H1 (cell line): ENCODE measurements at regions not wholly inside any gene's neighbourhood (a gene's known extent, or its start where the extent isn't known, plus 50 kb on each side); places are given as distances from the start of the nearest gene placed in this dataset.

Source experiments
- CTCF ChIA-PET: fragments of 300-600 bp; sonication (Branson Sonifier 250); formaldehyde crosslinking; loops from one replicate; lab custom pipeline; 2021; ENCODE audit not compliant: partially characterized antibody; lab: Charles Lee
- POLR2A ChIA-PET: fragments of 300-600 bp; sonication (Branson Sonifier 250); formaldehyde crosslinking; loops from one replicate; lab custom pipeline; 2021; ENCODE audit warnings: inconsistent platforms; ENCODE audit not compliant: partially characterized antibody; lab: Charles Lee
- DNase-seq, 2 experiments: peaks; one replicate each; pipeline versions ENCODE4 v3.0.0 to v3.0.0-alpha.2; 2010 to 2022; ENCODE audit warnings: low spot score in 2 of 2, low read depth in 1 of 2, mixed read lengths in 1 of 2
- FAIRE-seq: peaks from 2 replicates; lab custom pipeline; 2011; peaks lifted over from hg19 to GRCh38; lab: Jason Lieb, UNC
- H2AFZ ChIP-seq: 2 replicates; pipeline ENCODE4 v1.8.1; 2012; ENCODE audit warnings: low read length, inconsistent platforms
- H2AK5ac ChIP-seq: 2 replicates; pipeline ENCODE4 v1.6.1; 2013; ENCODE audit warnings: low read depth, low read length
- H2BK120ac ChIP-seq: replicated peaks from 2 replicates; pipeline ENCODE3; 2013; ENCODE audit warnings: low read depth, low read length, inconsistent platforms
- H2BK12ac ChIP-seq: 2 replicates; pipeline ENCODE4 v1.6.1; 2013; ENCODE audit warnings: low read depth, low read length
- H2BK15ac ChIP-seq: 2 replicates; pipeline ENCODE4 v1.6.1; 2013; ENCODE audit warnings: low read length
- H2BK20ac ChIP-seq: 2 replicates; pipeline ENCODE4 v1.6.1; 2013; ENCODE audit warnings: low read length
- H2BK5ac ChIP-seq: 2 replicates; pipeline ENCODE4 v1.6.1; 2013; ENCODE audit warnings: low read depth, low read length
- H3K14ac ChIP-seq: 2 replicates; pipeline ENCODE4 v1.6.1; 2013; ENCODE audit warnings: inconsistent platforms; ENCODE audit not compliant: insufficient read length
- H3K18ac ChIP-seq: 2 replicates; pipeline ENCODE4 v1.6.1; 2013; ENCODE audit warnings: low read length; ENCODE audit errors: extremely low read depth
- H3K23ac ChIP-seq: 2 replicates; pipeline ENCODE4 v1.6.1; 2013; ENCODE audit warnings: inconsistent platforms; ENCODE audit not compliant: insufficient read length
- H3K23me2 ChIP-seq: 2 replicates; pipeline ENCODE4 v1.6.1; 2013; ENCODE audit warnings: low read depth, low read length
- H3K27ac ChIP-seq: 2 replicates; pipeline ENCODE4 v1.6.1; 2011; ENCODE audit warnings: low read depth, low read length, inconsistent platforms
- H3K27me3 ChIP-seq, 4 experiments: replicated peaks in 1 of 4; 1 replicate in 1 of 4; 2 replicates in 3 of 4; pipeline versions ENCODE4 v1.6.1 to v1.8.1; 2011 to 2013; ENCODE audit warnings: low read length in 3 of 4, mild to moderate bottlenecking in 3 of 4, inconsistent platforms in 2 of 4, mixed read lengths in 2 of 4, moderate library complexity in 1 of 4; ENCODE audit not compliant: control insufficient read depth in 3 of 4, insufficient read depth in 3 of 4; ENCODE audit errors: extremely low read depth in 1 of 4
- H3K36me3 ChIP-seq, 4 experiments: 2 replicates each; pipeline versions ENCODE4 v1.6.1 to v1.8.1; 2011 to 2013; ENCODE audit warnings: mild to moderate bottlenecking in 4 of 4, low read length in 3 of 4, moderate library complexity in 2 of 4, control low read depth in 1 of 4, inconsistent platforms in 1 of 4; ENCODE audit not compliant: insufficient read depth in 4 of 4, control insufficient read depth in 2 of 4
- H3K4ac ChIP-seq: replicated peaks from 2 replicates; pipeline ENCODE3; 2013; ENCODE audit warnings: low read length, low read depth, mixed read lengths, inconsistent platforms; ENCODE audit not compliant: insufficient read length
- H3K4me1 ChIP-seq, 4 experiments: replicated peaks in 1 of 4; 1 replicate in 1 of 4; 2 replicates in 3 of 4; pipeline versions ENCODE4 v1.6.1 to v1.8.1; 2011 to 2013; ENCODE audit warnings: low read length in 3 of 4, inconsistent platforms in 2 of 4, mixed read lengths in 1 of 4; ENCODE audit not compliant: insufficient read depth in 4 of 4, control insufficient read depth in 3 of 4
- H3K4me2 ChIP-seq, 2 experiments: 2 replicates each; pipeline versions ENCODE4 v1.6.1 to v1.8.1; 2011 to 2013; ENCODE audit warnings: low read depth in 2 of 2, low read length in 2 of 2, control low read depth in 1 of 2, inconsistent platforms in 1 of 2, mild to moderate bottlenecking in 1 of 2; ENCODE audit not compliant: insufficient read depth in 1 of 2
- H3K4me3 ChIP-seq, 4 experiments: fragments of 200-600, 300-600 bp in 1 of 4; sonication (generic), shearing (Covaris generic), sonication (Bioruptor Twin) in 1 of 4; 2 replicates each; pipeline versions ENCODE4 v1.5.1 to v1.8.1; 2011 to 2016; ENCODE audit warnings: low read length in 4 of 4, low read depth in 3 of 4, control low read depth in 2 of 4, inconsistent platforms in 2 of 4, mild to moderate bottlenecking in 2 of 4, mixed read lengths in 1 of 4, moderate library complexity in 1 of 4; ENCODE audit not compliant: insufficient read depth in 2 of 4; ENCODE audit errors: extremely low read depth in 1 of 4
- H3K56ac ChIP-seq: replicated peaks from 2 replicates; pipeline ENCODE3; 2013; ENCODE audit warnings: low read depth, mild to moderate bottlenecking, mixed read lengths, low read length, inconsistent platforms; ENCODE audit not compliant: insufficient read length
- H3K79me1 ChIP-seq: 2 replicates; pipeline ENCODE4 v1.6.1; 2013; ENCODE audit warnings: low read depth, low read length, control low read depth
- H3K79me2 ChIP-seq, 2 experiments: 2 replicates each; pipeline versions ENCODE4 v1.6.1 to v1.8.1; 2012 to 2013; ENCODE audit warnings: low read length in 2 of 2, mild to moderate bottlenecking in 2 of 2, inconsistent platforms in 1 of 2; ENCODE audit not compliant: insufficient read depth in 2 of 2, control insufficient read depth in 1 of 2
- H3K9ac ChIP-seq, 4 experiments: replicated peaks in 1 of 4; 1 replicate in 1 of 4; 2 replicates in 3 of 4; pipeline versions ENCODE4 v1.6.1 to v1.8.1; 2011 to 2013; ENCODE audit warnings: low read depth in 3 of 4, low read length in 3 of 4, control low read depth in 2 of 4, mild to moderate bottlenecking in 2 of 4, moderate library complexity in 2 of 4, inconsistent platforms in 1 of 4; ENCODE audit errors: extremely low read depth in 1 of 4
- H3K9me3 ChIP-seq, 2 experiments: 2 replicates each; pipeline versions ENCODE4 v1.6.1 to v1.8.1; 2012 to 2013; ENCODE audit warnings: mild to moderate bottlenecking in 2 of 2, moderate library complexity in 2 of 2, control low read depth in 1 of 2, inconsistent platforms in 1 of 2, low read depth in 1 of 2, low read length in 1 of 2, mixed read lengths in 1 of 2; ENCODE audit not compliant: insufficient read depth in 2 of 2
- H4K20me1 ChIP-seq, 2 experiments: replicated peaks in 1 of 2; 2 replicates each; pipeline versions ENCODE3 to v1.8.1; 2011 to 2013; ENCODE audit warnings: inconsistent platforms in 2 of 2, low read length in 2 of 2, mild to moderate bottlenecking in 1 of 2; ENCODE audit not compliant: insufficient read depth in 2 of 2, control insufficient read depth in 1 of 2
- H4K5ac ChIP-seq: 2 replicates; pipeline ENCODE4 v1.6.1; 2013; ENCODE audit warnings: low read length, low read depth, mixed read lengths, inconsistent platforms; ENCODE audit not compliant: insufficient read length
- H4K8ac ChIP-seq: 2 replicates; pipeline ENCODE4 v1.8.0; 2013; ENCODE audit warnings: mild to moderate bottlenecking, moderate library complexity, low read length, inconsistent platforms; ENCODE audit not compliant: insufficient read depth; ENCODE audit errors: extremely low read depth
- H4K91ac ChIP-seq: replicated peaks from 2 replicates; pipeline ENCODE3; 2013; ENCODE audit warnings: low read length, mixed read lengths, inconsistent platforms; ENCODE audit not compliant: insufficient read length
- CBX8 ChIP-seq: fragments of 300-800, 300-1000 bp; sonication (generic); IDR thresholded peaks from 2 replicates; pipeline ENCODE4 v1.7.1; 2016; ENCODE audit warnings: low read depth, low read length, borderline replicate concordance
- EP300 ChIP-seq, 2 experiments: IDR thresholded peaks; 1 replicate in 1 of 2; 2 replicates in 1 of 2; pipeline ENCODE4 v1.6.1; 2011 to 2012; ENCODE audit warnings: low read depth in 2 of 2, low read length in 2 of 2, mild to moderate bottlenecking in 2 of 2, borderline replicate concordance in 1 of 2, inconsistent platforms in 1 of 2, moderate library complexity in 1 of 2
- MAFK ChIP-seq: IDR thresholded peaks from 2 replicates; pipeline ENCODE4 v1.6.1; 2012; ENCODE audit warnings: low read depth, mild to moderate bottlenecking, improper control_type of control experiment, low read length
- RAD21 ChIP-seq, 2 experiments: IDR thresholded peaks in 1 of 2; conservative IDR thresholded peaks in 1 of 2; 2 replicates each; pipeline ENCODE4 v1.6.1; 2011; ENCODE audit warnings: low read depth in 2 of 2, low read length in 2 of 2, improper control_type of control experiment in 1 of 2, inconsistent platforms in 1 of 2, mild to moderate bottlenecking in 1 of 2, moderate library complexity in 1 of 2
- RNF2 ChIP-seq: fragments of 200-900, 300-1000 bp; sonication (generic); IDR thresholded peaks from 2 replicates; pipeline ENCODE4 v1.7.1; 2016; ENCODE audit warnings: borderline replicate concordance, low read depth, mild to moderate bottlenecking, antibody characterized with exemption, low read length; ENCODE audit not compliant: poor library complexity, severe bottlenecking; ENCODE audit errors: missing control alignments
- SP1 ChIP-seq: IDR thresholded peaks from 2 replicates; pipeline ENCODE4 v1.6.1; 2011; ENCODE audit warnings: low read depth, low read length
- SUZ12 ChIP-seq: fragments of 200-600 bp; sonication (generic); IDR thresholded peaks from 2 replicates; pipeline ENCODE4 v1.6.1; 2012; ENCODE audit warnings: mild to moderate bottlenecking, inconsistent platforms, low read length, moderate library complexity, mixed read lengths
- TEAD4 ChIP-seq: IDR thresholded peaks from 2 replicates; pipeline ENCODE4 v1.6.1; 2012; ENCODE audit warnings: low read depth, low read length, inconsistent platforms, mixed read lengths
- WGBS, 2 experiments: shearing (Covaris generic) in 1 of 2; methylation state at CpG; one replicate each; pipeline versions ENCODE4 v1.1.6 to v1.1.7; 2013 to 2015; ENCODE audit warnings: low lambda C conversion rate in 2 of 2, mixed read lengths in 2 of 2, inconsistent platforms in 1 of 2, low coverage in 1 of 2, missing lambda C conversion rate in 1 of 2; ENCODE audit not compliant: insufficient replicate concordance in 2 of 2, insufficient coverage in 1 of 2, insufficient read length in 1 of 2; ENCODE audit errors: extremely low coverage in 1 of 2, missing lambda C conversion rate in 1 of 2; 5-methylcytosine and 5-hydroxymethylcytosine counted together

GRCh38 chr17:63023049-63023448 is 57.0 kb downstream of the TANC2 start:
- H3K4me2 ChIP-seq: no peak overlapping the region
- H3K27me3 ChIP-seq: no peaks in the 10 kb centered on the region
- H3K79me1 ChIP-seq: no peaks in the 10 kb centered on the region
- ChIA-PET CTCF (interaction anchor here (0.6 kb wide), 1 partner anchor 423 kb away, joined by 4 read pairs; no protein-coding TSS in a partner anchor), POLR2A (no interaction called here)
- H3K18ac ChIP-seq: no peak overlapping the region
- FAIRE-seq: no peak
- no peaks in the 10 kb centered on the region for H3K4me1 ChIP-seq
- no peak overlapping the region for H2AFZ ChIP-seq
- H3K23me2 ChIP-seq: no peaks in the 10 kb centered on the region
- no peak overlapping the region for H2BK120ac ChIP-seq
- no peaks in the 10 kb centered on the region; a peak in 1 of 8 replicates for H3K36me3 ChIP-seq
- H2BK5ac ChIP-seq: no peak overlapping the region
- H3K4ac ChIP-seq: no peak overlapping the region
- H3K27ac ChIP-seq: no peak overlapping the region
- WGBS, 2 experiments: 79% methylated on average over 2 of the region's 2 CpGs; no CpG with 5 or more reads in 1 of the 2 experiments
- no peak overlapping the region for H3K9ac ChIP-seq
- no peak overlapping the region for H3K23ac ChIP-seq
- peaks cover 2 to 4% of the 10 kb centered on the region in 2 experiments; a peak in 2 of 4 replicates for H3K9me3 ChIP-seq
- no peak overlapping the region for H4K5ac ChIP-seq
- H4K8ac ChIP-seq: peak overlapping the region; percentile 48; the same call in 1 of the 2 replicates
- H3K4me3 ChIP-seq: no peak overlapping the region
- no peak overlapping the region for H2BK12ac ChIP-seq
- H2AK5ac ChIP-seq: no peak overlapping the region
- H3K14ac ChIP-seq: no peak overlapping the region
- H3K79me2 ChIP-seq: no peaks in the 10 kb centered on the region
- H2BK20ac ChIP-seq: no peak overlapping the region
- H2BK15ac ChIP-seq: no peak overlapping the region
- no peak for DNase-seq
- no peak overlapping the region for H4K91ac ChIP-seq
- H4K20me1 ChIP-seq: no peaks in the 10 kb centered on the region
- no peak overlapping the region for H3K56ac ChIP-seq
- TF ChIP-seq RNF2 (no peak), EP300 (IDR thresholded peaks at IDR 0.05; ENCODE audit: borderline replicate concordance in 1 of 2, low read depth in 2 of 2, low read length in 2 of 2) (no peak), TEAD4 (no peak), MAFK (no peak), SUZ12 (no peak), RAD21 (IDR thresholded peaks at IDR 0.05 in 1 of 2, conservative IDR thresholded peaks at IDR 0.05 in 1 of 2; ENCODE audit: low read depth in 2 of 2, low read length in 2 of 2) (no peak), SP1 (no peak), CBX8 (no peak)
